Ectodermal cell (in vitro differentiated cells): ENCODE measurements at regions not wholly inside any gene's neighbourhood (a gene's known extent, or its start where the extent isn't known, plus 50 kb on each side); places are given as distances from the start of the nearest gene placed in this dataset.

Experiments
- H3K27ac ChIP-seq: 2 replicates; pipeline ENCODE4 v1.7.0; 2013; ENCODE audit warnings: mild to moderate bottlenecking, low read depth, low read length; ENCODE audit not compliant: insufficient read depth, poor library complexity, severe bottlenecking
- H3K27me3 ChIP-seq: 2 replicates; pipeline ENCODE4 v1.7.0; 2013; ENCODE audit warnings: mild to moderate bottlenecking, low read length; ENCODE audit not compliant: insufficient read depth, control insufficient read depth, poor library complexity, severe bottlenecking
- H3K36me3 ChIP-seq: one replicate; pipeline ENCODE4 v1.7.0; 2013; ENCODE audit warnings: low read length; ENCODE audit not compliant: control insufficient read depth, insufficient read depth
- H3K4me1 ChIP-seq: one replicate; pipeline ENCODE4 v1.7.0; 2013; ENCODE audit warnings: low read length; ENCODE audit not compliant: control insufficient read depth, insufficient read depth
- H3K4me3 ChIP-seq: 2 replicates; pipeline ENCODE4 v1.7.0; 2013; ENCODE audit warnings: low read depth, low read length, control low read depth; ENCODE audit not compliant: insufficient read depth
- H3K9me3 ChIP-seq: 2 replicates; pipeline ENCODE4 v1.7.0; 2013; ENCODE audit warnings: mild to moderate bottlenecking, low read length, moderate library complexity; ENCODE audit not compliant: control insufficient read depth
- WGBS, 2 experiments: methylation state at CpG; one replicate each; pipeline ENCODE4 v1.1.7; 2013; ENCODE audit warnings: missing lambda C conversion rate in 2 of 2; 5-methylcytosine and 5-hydroxymethylcytosine counted together

DNA sequence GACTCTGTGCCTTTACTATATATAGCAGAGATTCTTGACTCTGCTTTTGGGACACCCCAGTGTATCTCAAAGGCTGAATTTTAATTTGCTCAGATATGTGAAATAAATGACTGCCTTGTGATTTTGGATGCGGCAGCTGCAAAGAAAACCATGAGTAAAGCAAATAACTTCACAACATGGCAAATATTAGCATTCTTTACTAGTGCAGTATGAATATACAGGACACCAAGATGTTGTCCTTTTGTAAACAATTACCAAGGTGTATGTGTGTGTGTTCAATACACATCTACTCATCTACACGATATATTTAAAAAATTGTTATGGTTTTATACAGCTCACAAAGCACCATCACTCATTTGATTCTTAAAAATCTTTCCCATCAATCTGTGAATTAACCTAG is 70.6 kb upstream of the TCF4 start:
- no peaks in the 10 kb centered on the region for H3K4me1 ChIP-seq
- no peak overlapping the region for H3K4me3 ChIP-seq
- H3K36me3 ChIP-seq = no peaks in the 10 kb centered on the region
- 100% methylated on average over 2 of the region's 2 CpGs; no CpG with 5 or more reads in 1 of the 2 experiments for WGBS, 2 experiments
- H3K27me3 ChIP-seq = no peaks in the 10 kb centered on the region
- H3K27ac ChIP-seq = no peak overlapping the region
- no peaks in the 10 kb centered on the region for H3K9me3 ChIP-seq

DNA sequence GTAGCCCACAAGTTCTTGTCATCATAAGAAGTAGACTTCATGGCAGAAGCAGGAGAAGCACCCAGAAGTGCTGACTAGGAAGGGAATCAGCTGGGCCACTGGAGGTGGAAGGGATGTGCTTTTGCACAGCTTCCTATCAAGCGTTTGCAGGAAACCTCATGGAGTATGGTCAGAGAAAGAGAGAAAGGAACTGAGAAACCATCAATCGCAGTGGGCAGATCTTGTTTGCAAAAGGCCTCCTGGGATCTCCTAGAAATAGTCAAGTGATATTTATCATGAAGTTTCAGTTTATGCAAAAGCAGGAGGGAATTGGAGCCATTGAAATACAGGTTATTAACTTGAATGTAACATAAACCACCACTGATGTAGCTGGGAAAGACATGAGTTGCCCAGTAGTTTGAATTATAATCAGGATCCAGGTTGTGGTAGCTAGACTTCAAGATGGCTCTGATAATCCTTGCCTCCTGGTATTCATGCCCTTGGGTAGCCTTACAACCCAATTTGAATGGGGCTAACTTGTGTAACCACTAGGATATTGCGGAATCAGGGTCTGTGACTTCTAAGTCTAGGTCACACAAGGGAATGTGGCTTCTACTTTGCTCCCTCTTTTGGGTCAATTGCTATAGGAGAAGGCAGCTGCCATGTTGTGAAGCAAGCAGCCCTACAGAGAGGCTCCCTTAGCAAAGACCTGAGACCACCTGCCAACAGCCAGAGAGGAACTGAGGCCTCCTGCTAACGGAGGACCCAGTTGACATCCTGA is 69.8 kb upstream of the TCF4 start:
- Histone ChIP-seq H3K36me3 (no peaks in the 10 kb centered on the region), H3K27me3 (no peaks in the 10 kb centered on the region), H3K4me3 (no peak overlapping the region), H3K27ac (no peak overlapping the region), H3K4me1 (no peaks in the 10 kb centered on the region), H3K9me3 (no peaks in the 10 kb centered on the region)
- WGBS, 2 experiments = 93% methylated on average over 4 of the region's 4 CpGs

DNA sequence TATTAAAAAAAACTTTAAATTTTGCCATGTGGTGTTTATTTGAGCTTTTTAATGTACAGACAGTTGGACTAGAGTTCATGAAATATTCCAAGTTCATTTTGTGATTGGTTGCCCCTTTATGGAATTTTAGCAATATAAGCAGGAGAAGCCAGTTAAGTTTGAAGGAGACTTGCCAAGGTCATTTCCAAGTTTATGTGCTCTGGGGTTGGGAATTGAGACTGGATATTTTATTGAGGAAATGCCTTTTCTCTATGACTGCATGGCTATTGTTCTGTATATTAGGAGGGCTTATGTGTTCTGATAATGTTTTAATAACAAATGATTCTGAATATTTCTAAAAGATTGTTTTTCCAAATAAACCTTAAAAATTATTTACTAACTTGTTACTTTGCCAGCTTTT is 67.0 kb upstream of the TCF4 start:
- Histone ChIP-seq H3K27me3 (no peaks in the 10 kb centered on the region), H3K27ac (no peak overlapping the region), H3K4me1 (no peaks in the 10 kb centered on the region), H3K4me3 (no peak overlapping the region), H3K9me3 (no peaks in the 10 kb centered on the region), H3K36me3 (no peaks in the 10 kb centered on the region)

DNA sequence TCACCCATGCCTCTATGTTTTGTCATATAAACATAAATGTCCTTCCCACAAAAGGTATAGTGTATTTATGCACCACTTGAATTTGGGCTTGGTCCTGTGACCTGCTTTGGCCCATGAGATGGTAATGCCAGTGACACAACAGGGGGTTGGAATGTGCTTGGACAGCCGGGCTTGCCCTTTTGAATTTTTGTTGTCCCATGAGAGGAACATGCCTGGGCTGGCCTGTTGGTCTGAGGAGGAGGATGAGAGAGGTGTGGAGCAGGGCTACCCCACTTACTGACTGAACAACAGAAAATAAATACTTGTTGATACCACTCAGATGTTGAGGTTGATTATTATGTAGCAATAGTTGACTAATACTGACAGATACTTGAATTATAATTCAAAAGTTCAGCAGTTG is 63.2 kb upstream of the TCF4 start:
- H3K4me1 ChIP-seq = no peaks in the 10 kb centered on the region
- WGBS, 2 experiments = 77 to 92% methylated on average over 1 of the region's 1 CpG
- H3K27ac ChIP-seq = no peak overlapping the region

DNA sequence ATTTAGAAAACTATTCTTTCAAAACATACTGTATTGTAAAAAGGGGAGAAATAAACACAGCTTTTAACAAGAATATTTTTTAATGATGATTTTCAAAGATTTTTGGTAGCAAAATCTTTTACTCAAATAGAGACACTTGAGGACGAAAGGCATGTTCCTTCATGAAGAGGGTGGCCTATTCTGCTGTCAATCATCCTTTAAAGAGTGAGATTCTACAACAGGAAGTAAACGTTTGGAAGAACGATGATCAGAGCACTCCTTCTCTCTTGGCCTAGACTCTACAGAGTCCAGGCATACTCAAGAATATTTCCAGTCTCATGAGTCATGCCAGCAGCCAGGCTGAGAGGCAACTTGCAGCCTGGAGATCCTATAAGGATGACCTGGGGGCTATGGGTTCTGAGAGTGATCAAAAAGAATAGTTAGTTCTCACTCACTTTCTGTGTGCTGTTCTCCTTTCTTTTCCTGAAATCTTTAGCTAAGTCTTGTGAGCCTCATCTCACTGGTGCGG is 62.4 kb upstream of the TCF4 start:
- H3K9me3 ChIP-seq = no peaks in the 10 kb centered on the region
- no peak overlapping the region for H3K4me3 ChIP-seq
- H3K27me3 ChIP-seq = no peaks in the 10 kb centered on the region
- H3K36me3 ChIP-seq = no peaks in the 10 kb centered on the region
- no peak overlapping the region for H3K27ac ChIP-seq
- 90 to 96% methylated on average over 4 of the region's 4 CpGs for WGBS, 2 experiments
- no peaks in the 10 kb centered on the region for H3K4me1 ChIP-seq

More for the DNA sequence above, 63.2 kb upstream of the TCF4 start:
- Histone ChIP-seq H3K27me3 (no peaks in the 10 kb centered on the region), H3K36me3 (no peaks in the 10 kb centered on the region), H3K4me3 (no peak overlapping the region), H3K9me3 (no peaks in the 10 kb centered on the region)

DNA sequence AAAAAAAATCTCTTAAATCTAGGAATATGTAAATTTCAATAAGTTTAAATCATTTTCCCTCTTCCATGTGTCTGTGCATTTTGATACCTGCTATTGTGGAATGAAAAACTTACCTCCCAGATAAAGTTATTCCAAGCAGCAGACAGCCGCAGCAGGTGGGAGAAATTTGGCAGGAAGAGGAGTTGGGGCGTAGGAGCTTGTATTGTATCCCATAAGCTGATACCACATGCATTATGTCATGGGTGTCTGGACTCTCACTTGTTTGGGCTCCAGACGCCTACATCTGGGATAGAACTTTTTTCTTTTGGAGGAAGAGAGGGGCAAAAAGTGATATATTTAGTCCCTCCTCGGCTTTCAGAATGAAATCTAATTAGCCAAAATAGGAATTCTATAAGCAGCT is 59.3 kb upstream of the TCF4 start:
- Histone ChIP-seq H3K27me3 (no peaks in the 10 kb centered on the region), H3K27ac (no peak overlapping the region), H3K9me3 (no peaks in the 10 kb centered on the region), H3K36me3 (no peaks in the 10 kb centered on the region), H3K4me3 (no peak overlapping the region), H3K4me1 (no peaks in the 10 kb centered on the region)
- WGBS, 2 experiments = 94% methylated on average over 4 of the region's 4 CpGs

DNA sequence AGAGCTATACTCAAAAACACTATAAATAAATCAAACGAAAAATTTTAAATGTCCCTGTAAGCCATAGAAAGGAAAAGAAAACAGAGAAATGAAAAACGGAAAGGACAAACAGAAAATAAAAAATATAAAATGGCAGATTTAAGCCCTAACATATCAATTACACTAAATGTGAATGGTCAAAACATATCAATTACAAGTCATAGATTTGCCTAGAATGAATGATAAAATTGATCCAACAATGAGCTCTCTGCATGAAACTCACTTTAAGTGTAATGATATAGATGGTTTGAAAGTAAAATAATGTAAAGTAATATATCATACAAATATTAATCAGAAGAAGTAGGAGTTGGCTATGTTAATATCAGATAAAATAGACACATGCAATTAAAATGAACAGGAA is 54.2 kb upstream of the TCF4 start:
- H3K36me3 ChIP-seq = no peaks in the 10 kb centered on the region
- H3K4me3 ChIP-seq = no peak overlapping the region
- no CpG with 5 or more reads among the region's 2 CpGs for WGBS, 2 experiments
- H3K27me3 ChIP-seq = no peaks in the 10 kb centered on the region
- no peaks in the 10 kb centered on the region for H3K9me3 ChIP-seq
- no peaks in the 10 kb centered on the region for H3K4me1 ChIP-seq
- H3K27ac ChIP-seq = no peak overlapping the region

DNA sequence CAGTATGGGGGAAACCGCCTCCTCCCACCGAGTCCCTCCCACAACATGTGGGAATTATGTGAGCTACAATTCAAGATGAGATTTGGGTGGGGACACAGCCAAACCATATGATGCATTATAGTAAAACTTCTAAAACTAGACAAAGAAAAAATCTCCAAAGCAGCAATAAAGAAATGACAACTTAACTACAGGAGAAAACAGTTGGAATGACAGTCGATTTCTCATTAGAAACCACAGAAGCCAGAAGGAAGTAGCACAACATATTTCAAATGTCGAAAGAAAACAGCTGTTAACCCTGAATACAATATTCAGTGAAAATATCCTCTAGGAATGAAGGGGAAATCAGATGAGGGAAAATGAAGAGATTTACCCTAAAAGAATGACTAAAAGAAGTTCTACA is 53.5 kb upstream of the TCF4 start:
- no peaks in the 10 kb centered on the region for H3K4me1 ChIP-seq
- no peak overlapping the region for H3K4me3 ChIP-seq
- H3K27me3 ChIP-seq = no peaks in the 10 kb centered on the region
- H3K27ac ChIP-seq = no peak overlapping the region
- H3K9me3 ChIP-seq = no peaks in the 10 kb centered on the region
- H3K36me3 ChIP-seq = no peaks in the 10 kb centered on the region
- WGBS, 2 experiments = 93% methylated on average over 3 to 4 of the region's 4 CpGs
